Adrenal gland (tissue), 9 donors: ENCODE measurements at regions not wholly inside any gene's neighbourhood (a gene's known extent, or its start where the extent isn't known, plus 50 kb on each side); places are given as distances from the start of the nearest gene placed in this dataset.

Experiments
- DNase-seq, 7 donors: peaks; one replicate each; pipeline ENCODE4 v3.0.0-alpha.2; 2019 to 2020
- H3K27ac ChIP-seq, 5 donors: fragments of 200-600 bp; sonication (generic) in 4 of 5; 1 replicate in 3 of 5; 2 replicates in 2 of 5; pipeline versions ENCODE4 v1.5.1 to v1.8.0; 2016 to 2020; ENCODE audit warnings: mild to moderate bottlenecking in 1 of 5
- H3K27me3 ChIP-seq: fragments of 200-600 bp; 2 replicates; pipeline ENCODE4 v1.8.0; 2021
- H3K36me3 ChIP-seq, 2 donors: fragments of 200-600 bp; replicated peaks in 1 of 2; 1 replicate in 1 of 2; 2 replicates in 1 of 2; pipeline versions ENCODE4 v1.5.1 to v1.8.0; 2018 to 2022
- H3K4me1 ChIP-seq, 2 donors: fragments of 200-600 bp; replicated peaks in 1 of 2; 1 replicate in 1 of 2; 2 replicates in 1 of 2; pipeline versions ENCODE4 v1.5.1 to v1.8.0; 2018 to 2021
- H3K4me3 ChIP-seq, 4 donors: fragments of 200-600 bp; sonication (generic) in 3 of 4; one replicate each; pipeline ENCODE4 v1.5.1; 2016 to 2018
- H3K9me3 ChIP-seq, 3 donors: fragments of 200-600 bp; sonication (generic) in 1 of 3; replicated peaks in 1 of 3; 1 replicate in 2 of 3; 2 replicates in 1 of 3; pipeline versions ENCODE4 v1.5.1 to v1.8.0; 2016 to 2021
- POLR2A ChIP-seq, 2 donors: fragments of 450-650 bp; IDR thresholded peaks; one replicate each; pipeline ENCODE4 v1.6.1; 2017; ENCODE audit warnings: antibody characterized with exemption in 2 of 2, mild to moderate bottlenecking in 2 of 2, moderate library complexity in 1 of 2
- WGBS, 4 donors: extraction: QIAGEN DNeasy Blood & Tissue Kit in 2 of 4; methylation state at CpG; one replicate each; pipeline versions ENCODE4 v1.1.5 to v1.1.7; 2013 to 2017; 5-methylcytosine and 5-hydroxymethylcytosine counted together
- intact Hi-C, 2 donors: fragments of 100-400 bp; cut with DNase I; formaldehyde crosslinking; loops; one replicate each; pipeline versions ENCODE4 v1.14.1 to v1.15.0; 2022 to 2023
- TF ChIP-seq, protein P1 (sequence below), 6 experiments: fragments of 450-650 bp in 4 of 6; fragments of 200-600 bp in 2 of 6; sonication (generic) in 1 of 6; IDR thresholded peaks; 1 replicate in 5 of 6; 2 replicates in 1 of 6; pipeline versions ENCODE4 v1.5.1 to v1.8.0; 2016 to 2021; ENCODE audit warnings: antibody characterized with exemption in 6 of 6, mild to moderate bottlenecking in 2 of 6, moderate library complexity in 1 of 6
- donor health status: healthy with polysubstance abuse.
- donor health status: Bipolar disorder and iron deficiency.
- donor health status: DM: yes; HTN: yes; CAD: no.
- donor health status: DM: no; HTN: no; CAD: no.
- donor health status: DM: no; HTN: no; CAD: no.

DNA sequence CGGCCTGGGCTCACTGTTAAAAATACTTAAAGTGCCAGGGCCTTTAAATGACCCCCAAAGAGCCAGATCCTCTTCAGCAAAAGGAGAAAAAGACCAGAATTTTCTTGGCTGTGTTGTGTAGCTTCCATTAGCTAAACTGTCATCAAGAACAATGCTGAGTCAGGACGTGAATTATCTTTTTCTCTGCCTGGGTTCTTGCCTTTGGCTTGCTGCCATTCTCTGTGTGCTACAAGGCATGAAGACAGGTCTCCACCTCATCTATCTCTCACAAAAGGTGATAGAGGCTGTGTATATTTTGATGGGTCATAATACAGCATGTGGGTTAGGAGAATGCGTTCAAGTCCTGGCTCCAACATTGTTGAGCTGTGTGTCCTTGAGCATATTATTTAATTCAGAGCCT lies 52.4 kb upstream of the SELENOK start:
- TF ChIP-seq POLR2A (IDR thresholded peaks at IDR 0.05) = no peak
- TF ChIP-seq, protein P1, sequence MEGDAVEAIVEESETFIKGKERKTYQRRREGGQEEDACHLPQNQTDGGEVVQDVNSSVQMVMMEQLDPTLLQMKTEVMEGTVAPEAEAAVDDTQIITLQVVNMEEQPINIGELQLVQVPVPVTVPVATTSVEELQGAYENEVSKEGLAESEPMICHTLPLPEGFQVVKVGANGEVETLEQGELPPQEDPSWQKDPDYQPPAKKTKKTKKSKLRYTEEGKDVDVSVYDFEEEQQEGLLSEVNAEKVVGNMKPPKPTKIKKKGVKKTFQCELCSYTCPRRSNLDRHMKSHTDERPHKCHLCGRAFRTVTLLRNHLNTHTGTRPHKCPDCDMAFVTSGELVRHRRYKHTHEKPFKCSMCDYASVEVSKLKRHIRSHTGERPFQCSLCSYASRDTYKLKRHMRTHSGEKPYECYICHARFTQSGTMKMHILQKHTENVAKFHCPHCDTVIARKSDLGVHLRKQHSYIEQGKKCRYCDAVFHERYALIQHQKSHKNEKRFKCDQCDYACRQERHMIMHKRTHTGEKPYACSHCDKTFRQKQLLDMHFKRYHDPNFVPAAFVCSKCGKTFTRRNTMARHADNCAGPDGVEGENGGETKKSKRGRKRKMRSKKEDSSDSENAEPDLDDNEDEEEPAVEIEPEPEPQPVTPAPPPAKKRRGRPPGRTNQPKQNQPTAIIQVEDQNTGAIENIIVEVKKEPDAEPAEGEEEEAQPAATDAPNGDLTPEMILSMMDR (IDR thresholded peaks at IDR 0.05) = no peak
- Histone ChIP-seq H3K36me3 (no peaks in the 10 kb centered on the region), H3K27me3 (peaks cover 11% of the 10 kb centered on the region), H3K27ac (no peak overlapping the region), H3K4me1 (no peaks in the 10 kb centered on the region), H3K9me3 (no peaks in the 10 kb centered on the region), H3K4me3 (no peak overlapping the region)
- intact Hi-C loops = no loop called here
- DNase-seq = peak in 1 of 7 donors; percentile 65
- WGBS, 4 donors = 55 to 70% (median 57%) methylated on average over 3 of the region's 3 CpGs

DNA sequence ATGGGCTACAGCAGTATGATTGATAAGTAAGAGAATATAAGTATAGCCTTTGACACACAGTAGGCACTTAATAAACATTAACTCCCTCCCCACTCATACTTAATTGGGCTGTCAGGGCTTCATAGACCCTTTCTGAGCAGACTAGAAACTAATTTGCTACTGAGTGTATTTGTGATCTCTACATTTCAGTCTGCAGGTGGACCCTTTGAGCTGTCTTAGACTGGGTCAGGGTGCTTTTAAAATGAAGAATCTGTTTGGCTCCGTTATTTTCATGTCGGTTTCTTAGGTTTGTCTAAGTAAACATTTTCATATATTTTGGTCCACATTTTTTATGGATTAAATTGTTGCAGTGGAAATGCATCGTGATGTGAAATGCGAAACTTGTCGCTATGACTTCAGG lies 50.3 kb upstream of the SELENOK start:
- TF ChIP-seq POLR2A (IDR thresholded peaks at IDR 0.05) = no peak
- TF ChIP-seq, protein P1 (IDR thresholded peaks at IDR 0.05) = no peak
- intact Hi-C loops = no loop called here
- no peaks in the 10 kb centered on the region for H3K9me3 ChIP-seq

More for the DNA sequence above, 50.3 kb upstream of the SELENOK start:
- Histone ChIP-seq H3K36me3 (no peaks in the 10 kb centered on the region), H3K27ac (no peak overlapping the region), H3K4me3 (no peak overlapping the region), H3K4me1 (no peaks in the 10 kb centered on the region), H3K27me3 (peaks cover 11% of the 10 kb centered on the region)
- DNase-seq = no peak
- 54 to 60% (median 57%) methylated on average over 5 of the region's 5 CpGs for WGBS, 4 donors
